HG03457 (cell line): ENCODE measurements at regions not wholly inside any gene's neighbourhood (a gene's known extent, or its start where the extent isn't known, plus 50 kb on each side); places are given as distances from the start of the nearest gene placed in this dataset.
"Not testable (repeated sequence)": the region's sequence is repeated elsewhere in the genome, so short reads cannot be mapped to it uniquely, and the experiment has no call there.

Experiments used
- ATAC-seq: cut with Tn5 transposase; IDR thresholded peaks from one replicate; pipeline ENCODE4 v1.9.1; 2021; ENCODE audit warnings: moderate number of reproducible peaks; ENCODE audit not compliant: unreplicated experiment

DNA sequence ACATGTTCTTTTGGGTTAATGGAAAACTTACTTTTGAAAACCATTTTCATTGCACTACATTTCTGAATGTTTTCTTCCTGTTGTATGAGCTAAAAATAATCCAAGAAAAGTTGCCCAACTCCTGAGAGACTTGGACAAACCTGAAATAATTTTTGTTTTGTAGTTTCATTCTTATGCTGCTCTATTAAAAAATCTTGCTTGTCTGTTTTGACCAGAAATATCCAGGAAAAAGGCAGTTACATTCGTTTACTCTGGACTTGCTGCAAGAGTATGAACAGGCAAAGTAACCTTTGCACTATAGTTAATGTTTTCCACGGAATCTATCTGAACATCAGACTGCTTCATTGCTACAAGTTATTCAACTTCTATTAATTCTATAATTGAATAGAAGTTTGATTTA lies 200.1 kb upstream of the DAB2 start:
- no peak for ATAC-seq

DNA sequence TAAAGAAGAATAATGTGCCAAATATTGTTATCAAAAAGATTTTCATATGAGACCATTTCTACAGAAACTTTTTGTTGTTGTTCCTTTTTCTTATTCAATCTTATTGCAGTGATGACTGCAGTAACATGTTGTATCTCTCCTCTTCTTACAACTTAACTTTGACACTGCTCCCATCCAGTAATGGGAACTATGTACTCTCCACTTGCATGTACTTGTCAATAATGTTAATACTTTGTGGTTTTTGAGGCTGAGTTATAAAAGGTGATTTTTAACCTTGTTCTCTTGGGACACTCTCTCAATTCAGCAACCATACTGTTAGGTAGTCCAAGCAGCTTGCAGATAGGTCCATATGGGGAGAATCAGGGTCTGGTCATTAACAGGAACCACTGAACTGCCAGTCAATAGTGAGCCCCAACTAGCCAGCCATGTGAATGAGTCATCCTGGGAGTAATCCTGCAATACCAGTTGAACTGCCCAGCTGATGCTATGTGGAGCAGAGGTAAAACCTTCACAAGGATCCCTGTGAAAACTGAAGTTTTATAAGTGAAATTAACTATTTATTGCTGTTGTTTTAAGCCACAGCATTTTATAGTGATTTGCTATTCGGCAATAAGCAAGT lies 199.6 kb upstream of the DAB2 start:
- ATAC-seq, result peak; percentile 95

DNA sequence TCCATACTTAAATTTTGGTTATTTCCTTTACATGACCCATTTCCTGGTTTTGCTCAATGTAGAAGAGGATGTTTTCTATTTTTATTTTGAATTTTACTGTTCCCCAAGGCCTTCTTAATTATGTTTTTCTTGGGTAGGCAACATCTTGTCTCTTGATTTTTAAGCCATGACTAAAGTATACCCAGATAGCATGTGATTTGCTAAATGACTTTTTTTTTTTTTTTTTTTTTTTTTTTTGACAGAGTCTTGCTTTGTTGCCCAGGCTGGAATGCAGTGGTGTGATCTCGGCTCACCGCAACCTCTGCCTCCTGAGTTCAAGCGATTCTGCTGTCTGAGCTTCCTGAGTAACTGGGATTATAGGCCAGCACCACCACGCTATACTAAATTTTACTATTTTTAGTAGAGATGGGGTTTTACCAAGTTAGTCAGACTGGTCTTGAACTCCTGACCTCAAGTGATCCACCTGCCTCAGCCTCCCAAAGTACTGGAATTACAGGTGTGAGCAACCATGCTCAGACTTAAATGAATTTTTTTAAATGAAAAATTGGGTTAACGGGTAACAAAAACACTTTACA lies 198.6 kb upstream of the DAB2 start:
- ATAC-seq, result no peak

DNA sequence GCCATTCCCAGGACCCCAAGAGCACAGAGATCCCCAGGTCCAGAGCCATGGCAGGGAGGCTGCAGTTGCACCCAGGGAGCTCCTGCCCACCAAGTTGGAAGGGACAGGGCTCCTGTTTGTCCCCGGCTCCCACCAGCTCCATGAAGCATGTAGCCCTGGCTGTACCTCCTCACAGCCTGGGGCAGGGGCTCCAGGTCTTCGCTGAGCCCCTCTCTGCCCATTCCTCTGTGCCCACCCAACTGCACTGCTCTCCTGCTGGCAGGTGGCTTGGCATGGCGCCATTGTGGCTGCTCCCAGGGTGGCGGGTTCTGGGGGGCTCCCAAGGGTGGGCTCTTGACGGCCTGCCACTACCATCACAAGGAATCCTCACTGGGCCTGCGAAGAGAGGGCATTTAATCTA lies 197.5 kb upstream of the DAB2 start:
- ATAC-seq, result no peak

DNA sequence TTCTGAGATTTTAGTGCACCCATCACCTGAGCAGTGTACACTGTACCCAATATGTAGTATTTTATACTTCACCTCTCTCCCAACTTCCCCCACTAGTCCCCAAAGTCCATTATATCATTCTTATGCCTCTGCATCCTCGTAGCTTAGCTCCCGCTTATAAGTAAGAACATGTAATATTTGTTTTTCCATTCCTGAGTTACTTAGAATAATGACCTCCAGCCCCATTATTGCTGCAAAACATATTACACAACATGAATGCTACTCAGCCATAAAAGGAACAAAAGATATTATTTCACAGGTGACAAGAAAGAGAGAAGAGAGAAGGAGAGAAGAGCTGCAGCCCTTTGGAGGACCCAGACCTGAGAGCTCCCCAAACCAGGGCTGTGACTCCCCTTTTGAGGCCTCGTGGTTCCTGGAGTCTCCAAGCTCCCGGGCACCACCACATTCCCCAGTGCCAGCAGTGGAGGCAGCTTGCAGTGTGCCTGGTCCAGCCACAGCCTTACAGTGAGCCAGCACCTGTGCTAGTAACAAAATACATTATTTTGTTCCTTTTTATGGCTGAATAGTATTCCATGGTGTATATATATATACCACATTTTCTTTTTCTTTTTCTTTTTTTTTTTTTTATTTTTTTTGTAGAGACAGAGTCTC lies 194.5 kb upstream of the DAB2 start:
- no peak for ATAC-seq

DNA sequence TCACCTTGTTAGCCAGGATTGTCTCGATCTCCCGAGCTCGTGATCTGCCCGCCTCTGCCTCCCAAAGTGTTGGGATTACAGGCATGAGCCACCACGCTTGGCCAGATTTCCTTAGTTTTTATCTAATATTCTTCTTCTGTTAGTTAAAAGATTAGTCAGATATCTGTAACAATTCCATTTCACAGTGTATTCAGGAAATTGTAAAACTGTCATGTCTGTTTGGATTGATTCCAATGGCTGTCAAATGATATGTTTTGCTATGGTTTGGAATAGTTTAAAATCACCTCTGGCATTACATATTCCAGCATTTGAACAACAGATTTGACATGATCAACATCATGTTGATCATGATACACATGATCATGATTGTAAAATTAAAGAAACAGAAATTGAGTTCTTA lies 193.6 kb upstream of the DAB2 start:
- ATAC-seq, result no peak

DNA sequence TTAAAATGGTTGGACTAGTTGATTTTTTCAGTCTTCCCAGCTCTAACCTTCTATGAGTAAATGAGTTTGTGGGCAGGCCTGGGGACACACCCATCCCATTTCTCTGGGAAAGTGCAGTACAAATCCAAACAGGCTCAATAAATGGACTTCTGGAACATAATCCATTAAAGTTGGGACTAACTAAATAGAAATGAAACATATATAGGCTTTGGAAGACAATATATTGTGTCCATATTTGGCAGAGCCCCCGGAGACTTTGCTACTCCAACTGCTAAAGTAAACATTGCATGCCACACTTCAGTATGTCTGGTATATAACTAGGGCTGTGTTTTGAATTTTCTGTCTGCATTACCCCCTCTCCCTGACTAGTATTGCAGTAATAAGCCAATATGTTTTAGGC lies 191.4 kb upstream of the DAB2 start:
- ATAC-seq, result no peak

DNA sequence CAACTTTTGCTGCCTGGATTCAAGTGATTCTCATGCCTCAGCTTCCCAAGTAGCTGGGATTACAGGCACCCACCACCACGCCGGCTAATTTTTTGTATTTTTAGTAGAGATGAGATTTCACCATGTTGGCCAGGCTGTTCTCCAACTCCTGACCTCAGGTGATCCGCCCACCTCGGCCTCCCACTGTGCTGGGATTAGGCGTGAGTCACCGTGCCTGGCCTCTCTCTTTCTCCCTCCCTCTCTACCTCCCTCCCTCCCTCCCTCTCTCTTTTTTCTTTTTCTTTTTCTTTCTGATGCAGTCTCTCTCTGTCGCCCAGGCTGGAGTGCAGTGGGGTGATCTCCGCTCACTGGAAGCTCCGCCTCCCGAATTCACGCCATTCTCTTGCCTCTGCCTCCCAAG lies 186.3 kb upstream of the DAB2 start:
- not testable (repeated sequence) for ATAC-seq

DNA sequence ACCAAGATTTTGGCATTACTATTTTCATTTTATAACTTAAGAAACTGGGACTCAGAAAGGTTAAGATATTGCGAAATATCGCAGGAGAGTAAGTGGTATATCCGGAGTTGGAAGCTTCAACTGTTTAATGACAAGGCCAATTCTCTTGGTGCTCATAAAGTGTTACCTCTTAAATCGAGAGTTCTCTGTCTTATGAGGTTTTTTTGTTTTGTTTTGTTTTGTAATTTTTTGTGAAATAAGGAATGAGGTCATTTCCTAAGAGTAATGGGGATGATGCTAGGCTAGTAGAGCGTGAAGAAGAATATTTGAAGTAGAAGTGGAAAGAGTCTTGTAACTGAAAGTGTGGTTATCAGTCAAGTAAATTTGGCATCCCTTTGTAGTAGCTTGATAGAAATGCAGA lies 183.2 kb upstream of the DAB2 start:
- no peak for ATAC-seq

DNA sequence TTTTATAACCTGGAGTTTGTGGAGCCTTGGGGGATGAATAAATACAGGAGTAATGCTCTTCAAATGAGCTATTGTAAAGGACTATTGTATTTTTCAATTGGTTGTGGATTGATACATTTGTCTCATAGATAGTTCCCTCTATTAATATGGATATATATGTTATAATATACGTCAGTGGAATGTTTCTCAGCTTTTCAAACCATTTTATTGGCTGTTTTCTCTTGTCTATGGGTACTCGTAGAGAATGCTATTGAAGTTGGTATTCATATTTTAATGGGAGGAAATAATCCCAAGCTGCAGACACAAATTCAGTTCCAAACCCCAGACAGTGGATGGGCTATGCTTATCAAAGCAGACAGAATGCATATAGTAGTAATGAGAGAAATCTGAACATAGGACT lies 181.8 kb upstream of the DAB2 start:
- no peak for ATAC-seq

DNA sequence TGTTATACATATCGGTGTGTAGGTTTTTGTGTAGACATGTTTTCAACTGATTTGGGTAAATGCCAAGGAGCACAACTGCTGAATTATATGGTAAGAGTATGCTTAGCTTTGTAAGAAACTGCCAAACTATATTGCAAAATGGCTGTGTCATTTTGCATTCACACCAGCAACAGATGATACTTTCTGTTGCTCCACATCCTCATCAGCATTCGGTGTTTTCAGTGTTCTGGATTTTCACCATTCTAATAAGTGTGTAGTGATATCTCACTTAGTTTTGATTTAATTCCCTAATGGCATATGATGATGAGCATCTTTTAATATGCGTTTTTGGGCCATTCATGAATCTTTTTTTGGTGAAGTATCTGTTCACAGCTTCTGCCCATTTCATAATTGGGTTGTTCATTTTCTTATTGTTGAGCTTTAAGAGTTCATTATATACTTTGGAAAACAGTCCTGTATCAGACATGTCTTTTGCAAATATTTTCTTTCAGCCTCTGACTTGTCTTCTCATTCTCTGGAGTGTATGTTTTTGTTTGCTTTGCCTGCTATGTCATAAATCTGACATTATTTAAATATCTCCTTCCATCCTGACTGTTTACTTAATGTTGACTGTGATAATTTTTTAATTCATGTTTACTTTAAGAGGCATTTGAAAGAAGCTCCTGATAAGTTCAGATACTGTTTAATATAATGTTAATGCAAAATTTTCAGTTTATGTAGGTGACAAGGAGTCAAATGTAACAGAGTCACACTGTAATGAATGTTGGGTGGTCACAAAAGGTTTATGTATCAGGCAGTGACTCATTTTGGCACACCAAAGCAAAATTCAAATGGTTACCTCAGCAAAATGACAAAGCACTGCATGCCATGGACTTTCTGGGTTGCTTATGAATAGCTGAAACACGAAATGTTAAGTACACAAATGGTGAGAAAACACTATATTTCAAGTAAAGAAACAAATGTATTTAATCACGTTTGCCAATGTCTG lies 181.1 kb upstream of the DAB2 start:
- no peak for ATAC-seq

DNA sequence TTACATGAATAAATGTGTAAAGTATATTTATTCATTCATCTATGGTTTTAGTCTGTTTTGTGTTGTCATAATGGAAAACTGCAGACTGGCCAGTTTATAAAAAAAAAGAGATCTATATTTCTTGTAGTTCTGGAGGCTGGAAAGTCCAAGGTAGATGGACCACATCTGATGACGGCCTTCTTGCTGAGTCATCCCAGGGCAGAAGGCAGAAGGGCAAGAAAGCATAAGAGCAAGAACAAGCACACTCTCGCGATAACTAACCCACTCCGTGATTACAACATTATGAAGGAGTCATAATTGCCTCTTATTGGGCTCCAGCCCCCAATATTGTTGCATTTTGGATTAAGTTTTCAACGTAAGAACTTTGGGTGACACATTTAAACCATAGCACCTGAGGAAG lies 180.4 kb upstream of the DAB2 start:
- ATAC-seq, result no peak

DNA sequence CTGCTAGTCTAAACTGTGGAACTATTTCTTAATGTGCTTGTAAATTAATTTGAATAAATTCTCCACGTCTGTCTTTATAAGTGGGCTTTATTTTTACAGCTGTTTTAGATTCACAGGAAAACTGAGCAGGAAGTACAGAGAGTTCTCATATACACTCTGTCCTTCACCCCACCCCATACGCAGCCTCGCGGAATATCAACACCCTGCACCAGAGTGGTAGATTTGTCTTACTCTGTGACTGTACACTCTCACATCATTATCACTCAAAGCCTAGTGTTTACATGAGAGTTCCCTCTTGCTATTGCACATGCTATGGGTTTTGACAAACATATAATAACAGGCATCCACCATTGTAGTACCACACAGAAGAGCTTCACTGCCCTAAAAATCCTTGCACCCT lies 179.7 kb upstream of the DAB2 start:
- no peak for ATAC-seq

DNA sequence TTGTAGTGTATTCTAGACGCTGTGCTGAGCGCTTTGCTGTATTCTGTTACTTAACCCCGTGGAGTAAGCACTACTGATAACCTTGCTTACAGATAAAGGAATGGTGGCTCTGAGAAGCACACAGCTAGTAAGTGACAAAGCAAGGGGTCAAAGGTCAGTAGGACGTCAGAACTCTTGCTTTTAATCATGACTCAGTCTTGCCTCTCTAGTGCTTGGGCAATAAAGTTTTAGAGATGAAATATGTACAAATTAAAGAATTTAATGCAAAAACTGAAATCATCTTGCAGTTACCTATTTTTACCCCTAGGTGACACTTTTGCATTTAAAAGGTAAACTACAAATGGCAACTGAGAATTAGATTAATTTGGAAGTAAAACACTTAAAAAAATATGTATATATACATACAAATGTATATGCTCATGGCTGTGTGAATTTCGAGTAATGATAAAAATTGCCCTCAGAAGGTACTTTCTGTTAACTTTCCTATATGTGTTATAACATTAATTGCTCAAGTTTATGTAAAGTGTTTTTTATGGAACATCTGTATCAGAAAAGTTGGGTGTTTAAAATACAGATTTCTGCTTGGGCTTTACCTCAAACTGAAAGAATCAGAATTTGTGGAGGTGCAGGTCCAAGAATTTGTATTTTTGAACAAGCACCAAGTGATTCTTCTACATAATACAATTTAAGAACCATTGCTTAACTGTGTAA lies 175.1 kb upstream of the DAB2 start:
- ATAC-seq, result no peak

DNA sequence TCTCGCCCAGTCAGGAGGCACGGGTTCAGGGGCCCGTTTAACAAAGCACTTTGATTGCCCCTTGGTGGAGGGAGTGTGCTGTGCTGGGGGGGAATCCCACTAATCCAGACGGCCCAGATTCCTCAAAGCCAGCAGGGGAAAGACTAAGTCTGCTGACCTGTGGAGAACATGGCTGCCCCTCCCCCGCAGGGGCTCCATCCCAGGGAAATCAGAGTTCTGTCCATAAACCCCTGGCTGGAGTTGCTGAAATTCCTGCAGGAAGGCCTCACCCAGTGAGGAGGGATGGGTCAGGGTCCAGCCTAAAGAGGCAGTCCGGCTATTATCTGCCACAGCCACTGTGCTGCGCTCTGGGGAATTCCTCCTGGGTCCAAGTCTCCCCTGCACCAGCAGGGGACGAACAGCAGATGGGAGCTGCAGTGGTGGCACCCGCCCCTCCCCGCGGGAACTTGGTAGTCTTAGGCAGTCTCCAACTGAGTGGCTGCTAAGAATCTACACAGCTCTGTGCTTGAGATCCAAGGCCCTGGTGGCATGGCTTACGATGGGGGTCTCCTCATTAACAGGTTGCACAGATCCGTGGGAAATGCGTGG lies 174.0 kb upstream of the DAB2 start:
- ATAC-seq, result no peak

DNA sequence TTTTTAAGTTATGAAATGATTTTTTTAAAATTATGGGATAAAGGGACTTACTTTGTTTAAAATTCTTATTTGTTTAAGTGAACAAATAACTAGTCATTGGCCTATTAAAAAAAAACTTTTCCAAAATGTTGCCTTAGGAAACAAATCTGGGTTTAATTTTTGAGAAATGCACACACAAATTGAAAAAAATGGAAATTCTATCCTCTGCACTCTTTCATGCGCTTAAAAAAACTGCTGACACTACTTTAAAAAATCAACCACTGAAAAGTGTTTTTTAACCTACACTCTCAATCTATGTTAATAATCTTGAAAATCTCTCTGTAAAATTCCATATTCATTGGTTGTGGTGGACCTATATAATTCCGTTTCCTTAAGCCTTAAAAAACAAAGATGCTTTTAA lies 163.4 kb upstream of the DAB2 start:
- ATAC-seq, result no peak

DNA sequence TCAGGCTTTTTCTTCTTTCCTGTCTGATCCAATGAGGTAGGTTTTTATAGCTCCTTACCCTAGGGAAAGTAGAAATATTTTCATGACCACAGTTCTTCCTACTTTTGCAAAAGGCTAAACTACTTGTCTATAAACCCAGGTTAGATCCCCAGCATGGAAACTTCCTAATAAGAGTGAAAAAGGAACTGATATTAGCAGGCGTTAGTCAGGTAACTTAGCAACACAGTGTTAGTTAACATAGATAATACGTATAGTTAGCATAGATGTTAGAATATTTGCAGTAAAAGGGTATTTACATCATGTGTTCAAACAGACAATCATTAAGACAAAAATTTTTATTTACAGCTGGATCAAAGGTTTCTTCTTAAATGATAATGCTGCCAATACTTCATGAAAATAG lies 162.9 kb upstream of the DAB2 start:
- ATAC-seq, result no peak

DNA sequence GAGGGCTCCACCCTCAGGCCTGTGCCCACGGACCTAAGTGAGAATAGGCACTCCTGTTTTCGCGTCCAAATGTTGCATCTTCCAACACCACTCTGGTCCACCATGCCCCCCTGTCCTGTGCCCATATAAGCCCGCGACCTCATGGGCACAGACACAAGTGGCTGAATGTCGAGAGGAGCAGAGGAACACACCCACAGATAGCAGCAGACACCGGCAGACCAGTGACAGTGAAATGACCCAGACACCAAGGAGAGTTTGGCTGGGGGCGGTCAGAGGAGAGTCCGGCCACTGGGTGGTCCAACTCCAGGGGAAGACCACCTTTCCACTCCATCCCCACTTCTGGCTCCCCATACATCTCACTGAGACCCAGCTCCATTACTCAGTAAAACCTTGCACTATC lies 161.4 kb upstream of the DAB2 start:
- no peak for ATAC-seq

DNA sequence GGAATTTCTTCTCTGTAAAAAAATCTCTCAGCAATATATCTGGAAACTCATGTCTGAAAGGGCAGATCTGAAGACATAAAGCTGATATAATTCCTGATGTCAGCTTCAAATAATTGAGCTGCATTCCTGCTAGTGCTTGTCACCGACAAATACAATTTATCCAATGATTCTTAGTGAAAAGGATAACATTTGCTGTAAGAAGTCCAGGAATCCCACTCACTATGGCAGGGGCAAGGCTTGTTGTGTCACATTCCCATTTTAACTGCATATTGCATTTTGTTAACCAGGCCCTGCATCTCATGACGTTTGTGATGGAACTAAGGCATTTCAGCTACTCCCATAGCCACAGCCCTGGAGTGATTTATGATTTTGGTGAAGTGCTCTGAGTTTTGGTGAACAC lies 160.1 kb upstream of the DAB2 start:
- ATAC-seq, result no peak

DNA sequence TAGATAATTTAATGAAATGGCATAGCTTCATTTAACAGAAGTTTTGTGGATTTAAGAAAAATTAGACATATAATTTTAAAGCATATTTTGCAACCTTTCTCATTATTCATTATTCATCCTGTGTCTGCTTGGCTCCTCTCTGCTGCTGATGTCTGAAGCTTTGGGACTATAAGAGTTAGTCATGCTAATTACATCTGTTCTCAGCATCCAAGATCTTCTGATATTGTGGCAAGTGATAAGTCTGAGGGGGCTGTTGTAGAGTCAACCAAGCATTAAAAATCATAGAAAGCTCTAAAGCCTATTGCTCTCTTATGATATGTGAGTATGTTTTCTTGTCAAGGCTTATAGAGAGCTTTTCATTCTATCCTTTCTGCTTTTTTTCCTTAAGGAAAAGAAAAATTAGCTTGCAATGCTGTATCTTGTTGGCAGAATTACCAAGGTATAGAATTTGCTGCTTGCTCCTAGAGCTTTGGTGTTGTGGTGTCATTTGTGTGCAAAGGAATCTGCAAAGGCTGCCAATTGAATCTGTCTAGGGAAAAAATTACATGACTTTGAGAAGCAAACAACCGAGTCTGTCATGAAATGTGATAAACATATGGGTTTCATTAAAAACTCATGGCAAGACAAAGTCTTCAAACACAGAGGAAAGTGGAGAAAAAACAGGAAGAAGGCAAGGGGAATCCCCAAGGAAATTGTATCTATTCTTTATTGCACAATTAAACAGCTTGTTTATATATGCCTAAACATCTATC lies 156.1 kb upstream of the DAB2 start:
- ATAC-seq, result no peak
